ENCODE measurements at regions not wholly inside any gene's neighbourhood (a gene's known extent, or its start where the extent isn't known, plus 50 kb on each side); places are given as distances from the start of the nearest gene placed in this dataset.

DNA sequence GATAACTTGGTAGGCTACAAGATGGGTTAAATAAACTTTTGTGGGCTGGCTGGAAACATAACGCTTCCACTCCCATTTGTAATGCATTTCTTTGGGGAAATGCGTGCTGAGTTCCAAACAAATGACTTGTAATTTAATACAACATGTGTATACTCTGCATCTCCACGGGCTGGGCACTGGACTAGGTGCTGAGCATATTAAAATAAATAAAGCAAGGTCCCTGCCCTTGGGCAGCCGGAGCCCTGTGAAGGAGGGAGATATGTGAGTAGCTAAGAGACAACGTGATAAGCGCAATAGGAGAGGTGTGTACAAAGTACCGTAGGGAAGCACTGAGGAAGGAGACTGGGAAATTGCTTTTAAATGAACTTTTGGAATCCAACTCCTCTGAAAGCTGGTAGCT, 147.2 kb upstream of the RBPJ start:
- Histone ChIP-seq H3K4me3 (ENCODE audit: low read depth in 1 of 2, low read length in 2 of 2) (no peak overlapping the region), H3K36me3 (ENCODE audit: insufficient read depth, low read length) (no peaks in the 10 kb centered on the region), H3K9ac (ENCODE audit: low read length) (no peak overlapping the region), H3K27ac (ENCODE audit: low read depth, low read length) (no peak overlapping the region), H3K4me1 (ENCODE audit: insufficient read depth, low read length) (peaks cover 14% of the 10 kb centered on the region), H3K9me3 (ENCODE audit: low read length) (no peaks in the 10 kb centered on the region), H3K27me3 (ENCODE audit: control insufficient read depth in 1 of 2, insufficient read depth in 2 of 2, low read length in 2 of 2) (no peaks in the 10 kb centered on the region)

DNA sequence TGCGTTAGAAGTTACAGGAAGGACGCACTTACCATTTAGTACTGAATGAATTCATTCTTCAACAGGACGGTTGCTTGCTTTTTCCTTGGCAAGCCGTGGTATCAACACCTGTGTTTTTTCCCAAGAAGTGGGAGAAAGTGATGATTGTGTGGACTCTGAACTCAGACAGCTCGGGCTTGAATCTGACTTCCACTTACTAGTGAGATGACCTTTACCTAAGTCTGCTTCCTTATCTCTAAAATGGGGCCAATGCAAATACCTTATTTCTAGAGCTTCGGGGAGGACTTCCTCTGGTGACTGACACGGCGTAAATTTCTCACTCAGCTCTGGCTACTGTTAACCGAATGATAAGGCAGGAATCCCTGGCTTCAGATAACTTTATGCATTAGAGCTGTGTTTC, 146.8 kb upstream of the RBPJ start:
- Histone ChIP-seq H3K4me3 (ENCODE audit: low read depth in 1 of 2, low read length in 2 of 2) (no peak overlapping the region), H3K4me1 (ENCODE audit: insufficient read depth, low read length) (peaks cover 14% of the 10 kb centered on the region), H3K9me3 (ENCODE audit: low read length) (no peaks in the 10 kb centered on the region), H3K9ac (ENCODE audit: low read length) (no peak overlapping the region), H3K36me3 (ENCODE audit: insufficient read depth, low read length) (no peaks in the 10 kb centered on the region), H3K27me3 (ENCODE audit: control insufficient read depth in 1 of 2, insufficient read depth in 2 of 2, low read length in 2 of 2) (no peaks in the 10 kb centered on the region), H3K27ac (ENCODE audit: low read depth, low read length) (no peak overlapping the region)

DNA sequence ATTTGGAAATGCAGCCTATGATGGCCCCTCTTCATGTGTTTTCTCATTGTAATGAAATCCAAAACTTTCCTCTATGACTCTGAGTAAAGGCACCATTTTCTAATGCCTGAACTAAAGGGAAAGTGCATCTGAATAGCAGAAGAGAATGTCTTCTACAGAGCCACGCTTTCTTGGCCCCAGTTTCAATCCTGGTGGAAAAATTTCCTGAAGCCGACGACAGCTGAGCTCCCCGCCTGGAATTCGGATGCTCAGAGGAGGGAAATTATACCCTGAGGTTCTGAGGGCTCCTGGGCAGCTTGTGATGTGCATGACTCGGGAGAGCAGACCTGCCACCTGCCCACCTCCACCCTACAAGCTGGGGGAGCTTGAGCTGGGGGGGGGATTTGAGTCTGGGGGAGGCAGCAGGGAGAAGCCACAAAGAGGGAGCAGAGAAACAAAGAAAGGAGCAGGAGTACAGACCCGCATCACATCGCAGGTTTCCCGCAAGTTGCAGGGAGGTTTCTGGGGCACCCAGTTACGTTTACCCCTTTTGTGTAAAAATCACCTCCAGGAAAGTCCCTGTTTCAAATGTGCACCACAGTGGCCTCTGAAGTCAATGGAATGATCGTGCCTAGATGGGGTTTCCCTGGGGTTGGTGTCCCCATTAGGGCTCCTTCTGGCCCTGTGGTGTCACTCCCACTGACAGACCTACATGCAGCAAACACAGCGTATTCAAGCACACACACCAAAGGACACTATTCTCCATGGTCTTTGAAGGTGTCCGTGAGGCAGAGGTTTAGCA, 145.6 kb upstream of the RBPJ start:
- no peaks in the 10 kb centered on the region for H3K9me3 ChIP-seq (ENCODE audit: low read length)
- no peaks in the 10 kb centered on the region for H3K36me3 ChIP-seq (ENCODE audit: insufficient read depth, low read length)
- no peaks in the 10 kb centered on the region for H3K27me3 ChIP-seq (ENCODE audit: control insufficient read depth in 1 of 2, insufficient read depth in 2 of 2, low read length in 2 of 2)
- H3K4me1 ChIP-seq (ENCODE audit: insufficient read depth, low read length), result peaks cover 14% of the 10 kb centered on the region
- H3K4me3 ChIP-seq (ENCODE audit: low read depth in 1 of 2, low read length in 2 of 2), result no peak overlapping the region
- no peak overlapping the region for H3K27ac ChIP-seq (ENCODE audit: low read depth, low read length)
- no peak overlapping the region for H3K9ac ChIP-seq (ENCODE audit: low read length)

DNA sequence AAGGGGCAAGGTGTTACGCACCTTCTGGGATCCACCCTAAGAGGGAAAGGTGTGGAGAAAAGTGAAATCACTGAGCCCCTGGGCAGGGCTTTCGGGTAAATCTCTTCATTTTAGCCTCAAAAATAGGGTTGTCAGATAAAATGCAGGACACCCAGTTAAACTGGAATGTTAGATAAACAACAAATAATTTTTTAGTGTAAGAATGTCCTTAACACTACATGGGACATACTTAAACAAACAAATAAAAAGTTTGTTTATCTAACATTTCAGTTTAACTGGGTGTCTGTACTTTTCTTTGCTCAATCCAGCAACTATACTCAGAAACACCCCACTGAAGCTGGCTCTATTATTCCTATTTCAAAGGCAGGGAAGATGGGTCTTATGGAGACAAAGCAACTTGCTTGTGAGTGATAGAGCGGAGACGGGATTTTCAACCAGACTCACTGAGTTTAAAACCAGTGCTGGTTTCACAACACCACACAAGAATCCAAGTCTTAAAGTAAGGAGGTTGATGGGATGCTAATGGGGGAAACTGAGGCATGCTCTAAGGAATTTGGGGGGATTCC, 144.8 kb upstream of the RBPJ start:
- Histone ChIP-seq H3K4me3 (ENCODE audit: low read depth in 1 of 2, low read length in 2 of 2) (no peak overlapping the region), H3K9me3 (ENCODE audit: low read length) (no peaks in the 10 kb centered on the region), H3K4me1 (ENCODE audit: insufficient read depth, low read length) (peaks cover 14% of the 10 kb centered on the region), H3K27me3 (ENCODE audit: control insufficient read depth in 1 of 2, insufficient read depth in 2 of 2, low read length in 2 of 2) (no peaks in the 10 kb centered on the region), H3K9ac (ENCODE audit: low read length) (no peak overlapping the region), H3K36me3 (ENCODE audit: insufficient read depth, low read length) (no peaks in the 10 kb centered on the region), H3K27ac (ENCODE audit: low read depth, low read length) (no peak overlapping the region)

DNA sequence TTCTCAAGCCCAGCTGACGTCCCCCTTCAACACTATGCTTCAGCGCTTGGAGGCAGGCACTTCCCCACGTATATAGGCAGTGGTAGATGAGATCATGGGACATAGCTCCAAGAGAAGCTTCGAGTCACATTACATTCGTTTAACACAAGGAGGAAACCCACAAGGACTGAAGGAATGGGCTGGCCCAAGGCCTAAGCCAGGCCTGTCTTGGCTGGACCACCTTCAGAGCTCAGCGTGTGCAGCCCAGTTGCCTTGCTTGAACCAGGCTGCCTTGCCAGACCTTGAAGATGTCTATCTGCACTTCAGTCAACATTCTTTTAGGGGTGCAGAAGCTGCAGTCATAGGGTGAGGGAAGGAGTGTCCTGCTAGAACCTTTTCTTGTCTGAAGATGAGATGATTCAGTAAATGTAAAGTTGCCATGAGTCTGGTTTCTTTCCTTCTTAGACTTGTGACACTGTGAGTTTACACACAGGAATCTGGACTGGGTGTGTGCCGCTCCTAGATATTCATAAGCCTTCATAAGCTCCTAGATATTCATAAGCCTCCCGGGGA, 144.1 kb upstream of the RBPJ start:
- H3K4me3 ChIP-seq (ENCODE audit: low read depth in 1 of 2, low read length in 2 of 2), result no peak overlapping the region
- no peak overlapping the region for H3K27ac ChIP-seq (ENCODE audit: low read depth, low read length)
- no peaks in the 10 kb centered on the region for H3K36me3 ChIP-seq (ENCODE audit: insufficient read depth, low read length)
- H3K9ac ChIP-seq (ENCODE audit: low read length), result no peak overlapping the region
- no peaks in the 10 kb centered on the region for H3K27me3 ChIP-seq (ENCODE audit: control insufficient read depth in 1 of 2, insufficient read depth in 2 of 2, low read length in 2 of 2)
- H3K9me3 ChIP-seq (ENCODE audit: low read length), result no peaks in the 10 kb centered on the region
- peaks cover 12% of the 10 kb centered on the region for H3K4me1 ChIP-seq (ENCODE audit: insufficient read depth, low read length)

DNA sequence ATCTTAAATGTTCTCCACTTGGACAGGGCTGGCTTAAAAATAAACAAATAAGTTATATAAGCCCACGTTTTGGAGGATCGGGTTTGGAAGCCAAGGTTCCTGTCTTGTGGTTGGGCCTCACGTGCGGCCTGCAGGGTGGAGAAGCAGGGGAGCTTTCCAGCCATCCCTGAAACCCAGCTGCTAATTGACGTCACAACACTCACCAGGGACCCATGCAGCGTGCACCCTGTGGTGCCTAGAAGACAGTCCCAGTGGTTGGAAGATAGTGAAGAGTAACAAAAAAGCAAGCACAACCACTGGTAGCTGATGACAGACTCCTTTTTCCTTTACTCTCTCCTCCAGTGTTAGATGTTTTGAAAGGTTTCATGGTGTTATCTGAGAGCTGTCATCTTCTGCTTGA, 142.0 kb upstream of the RBPJ start:
- Histone ChIP-seq H3K36me3 (ENCODE audit: insufficient read depth, low read length) (no peaks in the 10 kb centered on the region), H3K9me3 (ENCODE audit: low read length) (no peaks in the 10 kb centered on the region), H3K9ac (ENCODE audit: low read length) (no peak overlapping the region), H3K4me1 (ENCODE audit: insufficient read depth, low read length) (peaks cover 9% of the 10 kb centered on the region), H3K4me3 (ENCODE audit: low read depth in 1 of 2, low read length in 2 of 2) (no peak overlapping the region), H3K27me3 (ENCODE audit: control insufficient read depth in 1 of 2, insufficient read depth in 2 of 2, low read length in 2 of 2) (no peaks in the 10 kb centered on the region), H3K27ac (ENCODE audit: low read depth, low read length) (no peak overlapping the region)

DNA sequence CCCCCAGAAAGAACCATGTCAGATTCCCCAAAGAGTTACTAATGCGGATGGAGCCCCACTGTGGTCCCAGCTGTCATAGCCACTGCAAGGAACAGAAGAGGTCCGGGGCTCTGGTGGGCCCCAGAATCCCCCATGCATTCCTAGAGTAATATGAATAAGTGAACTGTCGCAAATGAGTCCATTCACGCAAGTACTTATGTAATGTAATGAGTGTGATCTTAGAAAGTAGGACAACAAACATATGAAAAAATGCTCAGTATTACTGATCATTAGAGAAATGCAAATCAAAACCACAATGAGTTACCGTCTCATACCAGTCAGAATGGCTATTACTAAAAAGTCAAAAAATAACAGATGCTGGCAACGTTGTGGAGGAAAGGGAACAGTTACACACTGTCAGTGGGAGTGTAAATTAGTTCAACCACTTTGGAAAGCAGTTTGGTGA, 141.5 kb upstream of the RBPJ start:
- peaks cover 9% of the 10 kb centered on the region for H3K4me1 ChIP-seq (ENCODE audit: insufficient read depth, low read length)
- H3K4me3 ChIP-seq (ENCODE audit: low read depth in 1 of 2, low read length in 2 of 2), result no peak overlapping the region
- no peak overlapping the region for H3K9ac ChIP-seq (ENCODE audit: low read length)
- no peaks in the 10 kb centered on the region for H3K27me3 ChIP-seq (ENCODE audit: control insufficient read depth in 1 of 2, insufficient read depth in 2 of 2, low read length in 2 of 2)
- H3K36me3 ChIP-seq (ENCODE audit: insufficient read depth, low read length), result no peaks in the 10 kb centered on the region
- H3K9me3 ChIP-seq (ENCODE audit: low read length), result no peaks in the 10 kb centered on the region
- H3K27ac ChIP-seq (ENCODE audit: low read depth, low read length), result no peak overlapping the region

DNA sequence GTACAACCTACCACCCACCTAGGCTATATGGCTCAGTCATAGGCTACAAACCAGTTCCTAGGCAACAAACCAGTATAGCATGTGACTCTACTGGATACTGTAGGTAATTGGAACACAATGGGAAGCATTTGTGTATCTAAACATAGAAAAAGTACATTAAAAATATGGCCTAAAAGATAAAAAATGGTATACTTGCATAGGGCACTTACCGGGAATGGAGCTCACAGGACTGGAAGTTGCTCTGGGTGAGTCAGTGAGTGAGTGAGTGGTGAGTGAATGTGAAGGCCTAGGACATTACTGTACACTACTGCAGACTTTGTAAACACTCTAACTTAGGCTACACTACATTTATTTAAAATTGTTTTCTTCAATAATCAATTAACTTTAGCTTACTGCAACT, 139.2 kb upstream of the RBPJ start:
- H3K4me3 ChIP-seq (ENCODE audit: low read depth in 1 of 2, low read length in 2 of 2), result no peak overlapping the region
- H3K9me3 ChIP-seq (ENCODE audit: low read length), result no peaks in the 10 kb centered on the region
- H3K27me3 ChIP-seq (ENCODE audit: control insufficient read depth in 1 of 2, insufficient read depth in 2 of 2, low read length in 2 of 2), result no peaks in the 10 kb centered on the region
- peaks cover 3% of the 10 kb centered on the region for H3K4me1 ChIP-seq (ENCODE audit: insufficient read depth, low read length)
- H3K36me3 ChIP-seq (ENCODE audit: insufficient read depth, low read length), result no peaks in the 10 kb centered on the region
- no peak overlapping the region for H3K9ac ChIP-seq (ENCODE audit: low read length)
- no peak overlapping the region for H3K27ac ChIP-seq (ENCODE audit: low read depth, low read length)

DNA sequence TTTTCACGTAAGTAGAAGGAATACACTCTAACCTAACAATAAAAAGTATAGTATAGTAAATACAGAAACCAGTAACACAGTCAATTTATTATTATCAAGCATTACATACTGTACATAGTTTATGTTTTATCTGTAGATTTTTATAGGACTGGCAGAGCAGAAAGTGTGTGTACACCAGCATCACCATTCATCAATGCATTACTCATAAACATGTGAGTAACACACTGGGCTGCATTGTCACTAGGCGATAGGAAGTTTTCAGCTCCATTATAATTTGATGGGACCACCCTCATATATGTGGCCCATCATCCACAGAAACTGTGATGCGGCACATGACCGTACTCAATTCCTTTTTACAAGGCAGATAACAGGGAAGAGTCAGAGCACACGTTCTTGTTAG, 137.8 kb upstream of the RBPJ start:
- Histone ChIP-seq H3K36me3 (ENCODE audit: insufficient read depth, low read length) (no peaks in the 10 kb centered on the region), H3K27me3 (ENCODE audit: control insufficient read depth in 1 of 2, insufficient read depth in 2 of 2, low read length in 2 of 2) (no peaks in the 10 kb centered on the region), H3K9ac (ENCODE audit: low read length) (no peak overlapping the region), H3K4me1 (ENCODE audit: insufficient read depth, low read length) (no peaks in the 10 kb centered on the region), H3K27ac (ENCODE audit: low read depth, low read length) (no peak overlapping the region), H3K9me3 (ENCODE audit: low read length) (no peaks in the 10 kb centered on the region), H3K4me3 (ENCODE audit: low read depth in 1 of 2, low read length in 2 of 2) (no peak overlapping the region)

DNA sequence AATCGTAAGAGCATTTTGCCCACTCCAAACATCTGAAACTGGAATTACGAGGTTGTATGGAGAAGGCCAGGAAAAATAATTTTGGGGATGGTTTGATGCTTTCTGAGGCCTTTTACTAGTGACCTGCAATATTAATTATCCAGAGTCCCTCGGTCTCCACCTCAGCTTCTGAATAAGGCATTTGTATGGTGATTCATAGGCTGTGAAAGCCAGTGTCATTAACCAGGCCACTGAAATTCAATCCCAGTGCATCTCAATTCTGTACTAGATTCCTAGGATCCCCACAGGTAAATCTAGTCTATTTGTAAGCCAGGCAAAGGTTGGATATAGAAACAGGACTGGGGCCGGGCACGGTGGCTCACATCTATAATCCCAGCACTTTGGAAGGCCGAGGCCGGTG, 135.4 kb upstream of the RBPJ start:
- Histone ChIP-seq H3K36me3 (ENCODE audit: insufficient read depth, low read length) (no peaks in the 10 kb centered on the region), H3K4me1 (ENCODE audit: insufficient read depth, low read length) (no peaks in the 10 kb centered on the region)

DNA sequence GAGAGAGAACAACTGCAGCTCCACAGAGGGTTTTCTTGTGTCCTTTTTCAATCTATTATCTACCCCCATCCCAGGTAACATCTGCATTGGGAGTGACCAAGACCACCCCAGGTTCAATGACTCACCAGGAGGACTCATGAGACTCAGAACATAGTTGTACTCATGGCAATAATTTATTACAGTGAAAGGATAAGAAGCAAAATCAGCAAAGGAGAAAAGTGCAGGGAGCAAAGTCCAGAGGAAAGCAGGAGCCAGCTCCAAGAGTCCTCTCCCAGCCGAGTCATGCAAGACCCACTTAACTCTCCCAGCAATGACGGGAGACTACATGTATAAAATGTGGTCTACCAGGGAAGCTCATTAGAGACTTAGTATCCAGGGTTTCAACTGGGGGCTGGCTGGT, 129.5 kb upstream of the RBPJ start:
- H3K4me3 ChIP-seq (ENCODE audit: low read depth in 1 of 2, low read length in 2 of 2), result no peak overlapping the region
- H3K36me3 ChIP-seq (ENCODE audit: insufficient read depth, low read length), result no peaks in the 10 kb centered on the region
- no peaks in the 10 kb centered on the region for H3K27me3 ChIP-seq (ENCODE audit: control insufficient read depth in 1 of 2, insufficient read depth in 2 of 2, low read length in 2 of 2)
- H3K4me1 ChIP-seq (ENCODE audit: insufficient read depth, low read length), result no peaks in the 10 kb centered on the region
- no peak overlapping the region for H3K9ac ChIP-seq (ENCODE audit: low read length)
- H3K9me3 ChIP-seq (ENCODE audit: low read length), result no peaks in the 10 kb centered on the region
- no peak overlapping the region for H3K27ac ChIP-seq (ENCODE audit: low read depth, low read length)

More for the DNA sequence above, 135.4 kb upstream of the RBPJ start:
- Histone ChIP-seq H3K27ac (ENCODE audit: low read depth, low read length) (no peak overlapping the region), H3K27me3 (ENCODE audit: control insufficient read depth in 1 of 2, insufficient read depth in 2 of 2, low read length in 2 of 2) (no peaks in the 10 kb centered on the region), H3K9ac (ENCODE audit: low read length) (no peak overlapping the region), H3K9me3 (ENCODE audit: low read length) (no peaks in the 10 kb centered on the region), H3K4me3 (ENCODE audit: low read depth in 1 of 2, low read length in 2 of 2) (no peak overlapping the region)

Measured in muscle layer of colon (tissue), 2 donors.